CD4-positive, alpha-beta memory T cell (primary cell): ENCODE measurements at regions not wholly inside any gene's neighbourhood (a gene's known extent, or its start where the extent isn't known, plus 50 kb on each side); places are given as distances from the start of the nearest gene placed in this dataset.
A peak's percentile ranks its signal among the peaks of the same experiment; 100 is the strongest.

ENCODE experiments used
- CTCF ChIA-PET: fragments of 350-600 bp; sonication (Branson Sonifier 250); formaldehyde crosslinking; loops from one replicate; lab custom pipeline; 2021; ENCODE audit warnings: inconsistent platforms; ENCODE audit not compliant: partially characterized antibody; lab: Charles Lee
- POLR2A ChIA-PET: fragments of 350-600 bp; sonication (Branson Sonifier 250); formaldehyde crosslinking; loops from one replicate; lab custom pipeline; 2021; ENCODE audit not compliant: partially characterized antibody; lab: Charles Lee
- DNase-seq, 5 donors: peaks; one replicate each; pipeline versions ENCODE4 v3.0.0 to v3.0.0-alpha.2; 2020 to 2022; ENCODE audit warnings: mixed read lengths in 1 of 5
- H3K27ac ChIP-seq: one replicate; pipeline ENCODE4 v1.7.0; 2013; ENCODE audit warnings: low read depth, low read length
- H3K27me3 ChIP-seq: 2 replicates; pipeline ENCODE4 v1.7.0; 2013; ENCODE audit warnings: mild to moderate bottlenecking, low read length, moderate library complexity; ENCODE audit not compliant: insufficient read depth
- H3K36me3 ChIP-seq: 2 replicates; pipeline ENCODE4 v1.7.0; 2013; ENCODE audit warnings: mild to moderate bottlenecking, low read length, moderate library complexity; ENCODE audit not compliant: insufficient read depth
- H3K4me1 ChIP-seq: 2 replicates; pipeline ENCODE4 v1.7.0; 2013; ENCODE audit warnings: mild to moderate bottlenecking, low read length, moderate library complexity; ENCODE audit not compliant: insufficient read depth
- H3K4me3 ChIP-seq, 2 donors: one replicate each; pipeline ENCODE4 v1.7.0; 2013; ENCODE audit warnings: low read length in 2 of 2, mild to moderate bottlenecking in 1 of 2
- H3K9me3 ChIP-seq, 2 donors: one replicate each; pipeline ENCODE4 v1.7.0; 2013; ENCODE audit warnings: low read length in 2 of 2, control low read depth in 1 of 2; ENCODE audit not compliant: control insufficient read depth in 1 of 2
- H3K27ac Mint-ChIP-seq, 7 donors: one replicate each; pipeline ENCODE4 v1.8.0; 2020 to 2021; ENCODE audit warnings: mixed read lengths in 7 of 7, mild to moderate bottlenecking in 6 of 7, inconsistent platforms in 3 of 7, moderate library complexity in 3 of 7
- H3K27me3 Mint-ChIP-seq, 2 donors: one replicate each; pipeline ENCODE4 v1.8.0; 2020 to 2021; ENCODE audit warnings: mixed read lengths in 2 of 2
- H3K36me3 Mint-ChIP-seq, 2 donors: one replicate each; pipeline ENCODE4 v1.8.0; 2020 to 2021; ENCODE audit warnings: mixed read lengths in 2 of 2, inconsistent platforms in 1 of 2, mild to moderate bottlenecking in 1 of 2
- H3K4me1 Mint-ChIP-seq, 4 donors: one replicate each; pipeline ENCODE4 v1.8.0; 2020 to 2021; ENCODE audit warnings: mixed read lengths in 4 of 4, mild to moderate bottlenecking in 1 of 4
- H3K4me3 Mint-ChIP-seq, 8 donors: one replicate each; pipeline ENCODE4 v1.8.0; 2020 to 2021; ENCODE audit warnings: mixed read lengths in 8 of 8, mild to moderate bottlenecking in 7 of 8, moderate library complexity in 6 of 8, inconsistent platforms in 3 of 8
- H3K9me3 Mint-ChIP-seq, 8 donors: one replicate each; pipeline ENCODE4 v1.8.0; 2020 to 2021; ENCODE audit warnings: mixed read lengths in 8 of 8, mild to moderate bottlenecking in 5 of 8, inconsistent platforms in 3 of 8, moderate library complexity in 1 of 8
- intact Hi-C: fragments of 100-400 bp; cut with micrococcal nuclease; formaldehyde crosslinking; loops from one replicate; pipeline ENCODE4 v1.15.1; 2023

- Mint-ChIP-seq H3K27me3 (peaks cover 0 to 6% of the 10 kb centered on the region in 2 donors), H3K9me3 (no peaks in the 10 kb centered on the region), H3K4me3 (peak overlapping the region in 2 of 8 donors; percentile 30 to 66), H3K36me3 (no peaks in the 10 kb centered on the region), H3K27ac (peak overlapping the region in 3 of 7 donors; percentile 62 to 77 (median 72)), H3K4me1 (peaks cover 3 to 13% (median 4%) of the 10 kb centered on the region in 4 donors)
- intact Hi-C loops: no loop called here
- no peaks in the 10 kb centered on the region for H3K4me1 ChIP-seq
- no peak for DNase-seq
- no peaks in the 10 kb centered on the region for H3K27me3 ChIP-seq
- POLR2A ChIA-PET: no interaction called here
- H3K4me3 ChIP-seq: no peak overlapping the region
- H3K9me3 ChIP-seq: no peaks in the 10 kb centered on the region
- H3K36me3 ChIP-seq: no peaks in the 10 kb centered on the region
- CTCF ChIA-PET: interaction anchor here (1.0 kb wide), 1 partner anchor 8 kb away, joined by 6 read pairs; no protein-coding TSS in a partner anchor
- no peak overlapping the region for H3K27ac ChIP-seq
Observed at GRCh38 chr2:3126171-3126910, 251.3 kb downstream of the EIPR1 start.

DNA sequence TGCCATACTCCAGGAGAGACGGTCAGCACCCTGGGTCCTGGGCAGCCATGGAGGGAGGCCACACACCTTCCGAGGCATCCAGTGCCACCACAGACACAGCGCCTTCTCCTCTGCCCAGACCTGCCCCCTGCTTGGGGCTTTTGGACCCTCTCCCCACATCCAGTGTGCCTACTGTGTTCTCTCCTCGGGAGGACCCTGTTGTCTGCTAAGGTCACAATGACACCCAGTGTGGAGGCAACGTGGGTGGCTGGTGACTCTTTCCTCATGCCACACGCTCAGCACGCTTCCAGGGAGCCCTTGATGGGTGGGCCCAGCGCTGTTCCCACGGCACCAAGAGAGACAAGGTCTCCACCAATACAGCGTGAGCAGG, 251.9 kb downstream of the EIPR1 start:
- intact Hi-C loops: no loop called here
- Mint-ChIP-seq H3K9me3 (no peaks in the 10 kb centered on the region), H3K27me3 (peaks cover 0 to 5% of the 10 kb centered on the region in 2 donors), H3K4me1 (peaks cover 3 to 13% (median 4%) of the 10 kb centered on the region in 4 donors), H3K36me3 (no peaks in the 10 kb centered on the region), H3K27ac (peak overlapping the region in 1 of 7 donors; percentile 72), H3K4me3 (no peak overlapping the region)
- Histone ChIP-seq H3K4me3 (no peak overlapping the region), H3K27ac (no peak overlapping the region), H3K36me3 (no peaks in the 10 kb centered on the region), H3K9me3 (no peaks in the 10 kb centered on the region), H3K4me1 (no peaks in the 10 kb centered on the region), H3K27me3 (no peaks in the 10 kb centered on the region)
- ChIA-PET POLR2A (no interaction called here), CTCF (no interaction called here)
- no peak for DNase-seq

DNA sequence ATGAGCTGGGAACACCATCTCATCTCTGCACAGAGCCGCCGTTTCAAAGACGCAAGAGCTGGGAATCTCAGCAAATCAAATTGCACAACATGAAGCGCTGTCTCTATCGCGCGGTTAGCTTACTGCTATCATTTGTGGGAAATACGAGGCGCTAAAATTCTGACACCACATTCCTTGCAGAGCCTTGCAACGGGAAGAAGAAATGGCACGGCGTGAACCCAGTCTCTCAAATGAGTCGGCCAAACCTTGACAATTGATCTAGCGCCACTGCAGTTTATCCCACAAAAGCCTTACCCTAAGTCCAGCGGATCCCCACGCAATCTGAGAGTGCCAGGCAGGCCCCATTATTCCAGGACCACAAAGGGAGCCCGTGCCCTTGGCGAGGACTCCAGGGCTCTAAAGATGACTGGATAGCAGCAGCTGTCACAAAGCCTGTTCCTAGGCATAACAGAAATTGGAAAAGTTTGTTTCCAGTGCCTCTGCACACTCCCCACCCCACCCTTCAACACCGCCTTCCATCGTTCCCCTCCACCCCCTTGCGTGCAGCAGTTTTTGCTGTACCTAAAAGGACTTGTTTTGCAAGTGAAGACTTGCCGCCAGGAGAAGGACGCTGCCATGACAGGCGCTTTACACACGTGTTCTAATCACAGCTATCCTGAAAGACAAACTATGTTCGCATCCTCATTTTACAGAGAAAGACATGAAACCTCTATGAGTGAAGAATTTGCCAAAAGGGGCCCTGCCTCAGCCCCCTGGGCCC, 252.4 kb downstream of the EIPR1 start:
- H3K4me1 Mint-ChIP-seq: peaks cover 3 to 13% (median 4%) of the 10 kb centered on the region in 4 donors
- H3K27me3 Mint-ChIP-seq: peaks cover 0 to under 1% of the 10 kb centered on the region in 2 donors

GRCh38 chr2:3122525-3122924, 255.1 kb downstream of the EIPR1 start:
- ChIA-PET POLR2A (no interaction called here), CTCF (no interaction called here)
- Mint-ChIP-seq H3K9me3 (no peaks in the 10 kb centered on the region), H3K27ac (no peak overlapping the region), H3K4me1 (peaks cover 3 to 13% (median 4%) of the 10 kb centered on the region in 4 donors), H3K27me3 (no peaks in the 10 kb centered on the region), H3K4me3 (no peak overlapping the region), H3K36me3 (peaks cover 0 to 4% of the 10 kb centered on the region in 2 donors)
- H3K36me3 ChIP-seq: no peaks in the 10 kb centered on the region
- H3K27me3 ChIP-seq: no peaks in the 10 kb centered on the region
- no peak overlapping the region for H3K27ac ChIP-seq
- H3K9me3 ChIP-seq: no peaks in the 10 kb centered on the region
- H3K4me1 ChIP-seq: no peaks in the 10 kb centered on the region
- no peak for DNase-seq
- intact Hi-C loops: no loop called here
- no peak overlapping the region for H3K4me3 ChIP-seq

More for the DNA sequence above, 252.4 kb downstream of the EIPR1 start:
- no peaks in the 10 kb centered on the region for H3K9me3 ChIP-seq
- no peaks in the 10 kb centered on the region for H3K4me1 ChIP-seq
- Mint-ChIP-seq H3K4me3 (no peak overlapping the region), H3K36me3 (peaks cover 0 to under 1% of the 10 kb centered on the region in 2 donors), H3K27ac (peak overlapping the region in 2 of 7 donors; percentile 57 to 59), H3K9me3 (no peaks in the 10 kb centered on the region)
- intact Hi-C loops: no loop called here
- no peaks in the 10 kb centered on the region for H3K27me3 ChIP-seq
- no peak for DNase-seq
- no peak overlapping the region for H3K27ac ChIP-seq
- H3K36me3 ChIP-seq: no peaks in the 10 kb centered on the region
- CTCF ChIA-PET: no interaction called here
- POLR2A ChIA-PET: no interaction called here
- no peak overlapping the region for H3K4me3 ChIP-seq

DNA sequence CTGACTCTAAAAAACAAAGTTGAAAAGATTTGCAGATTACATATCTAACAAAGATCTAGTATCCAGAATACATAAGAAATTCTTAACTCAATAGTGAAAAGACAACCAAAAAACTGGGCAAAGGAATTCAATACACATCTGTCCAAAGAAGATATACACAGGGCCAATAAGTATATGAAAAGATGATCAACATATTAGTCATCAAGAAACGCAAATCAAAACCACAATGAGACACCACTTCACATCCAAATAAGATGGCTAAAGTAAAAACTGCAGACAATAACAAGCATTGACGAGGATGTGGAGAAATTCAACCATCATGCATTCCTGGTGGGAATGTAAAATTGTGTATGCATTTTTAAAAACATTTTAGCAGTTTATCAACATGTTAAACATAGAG, 256.0 kb downstream of the EIPR1 start:
- H3K4me1 ChIP-seq: no peaks in the 10 kb centered on the region
- H3K4me3 ChIP-seq: no peak overlapping the region
- H3K36me3 ChIP-seq: no peaks in the 10 kb centered on the region
- ChIA-PET POLR2A (no interaction called here), CTCF (no interaction called here)
- peaks cover 0 to 4% of the 10 kb centered on the region in 2 donors for H3K36me3 Mint-ChIP-seq
- no peaks in the 10 kb centered on the region for H3K9me3 Mint-ChIP-seq
- DNase-seq: no peak
- no peaks in the 10 kb centered on the region for H3K9me3 ChIP-seq
- H3K27me3 Mint-ChIP-seq: no peaks in the 10 kb centered on the region
- H3K4me1 Mint-ChIP-seq: peaks cover 0 to 4% (median under 1%) of the 10 kb centered on the region in 4 donors
- H3K4me3 Mint-ChIP-seq: no peak overlapping the region
- no peak overlapping the region for H3K27ac ChIP-seq
- H3K27me3 ChIP-seq: no peaks in the 10 kb centered on the region
- H3K27ac Mint-ChIP-seq: no peak overlapping the region
- intact Hi-C loops: no loop called here

DNA sequence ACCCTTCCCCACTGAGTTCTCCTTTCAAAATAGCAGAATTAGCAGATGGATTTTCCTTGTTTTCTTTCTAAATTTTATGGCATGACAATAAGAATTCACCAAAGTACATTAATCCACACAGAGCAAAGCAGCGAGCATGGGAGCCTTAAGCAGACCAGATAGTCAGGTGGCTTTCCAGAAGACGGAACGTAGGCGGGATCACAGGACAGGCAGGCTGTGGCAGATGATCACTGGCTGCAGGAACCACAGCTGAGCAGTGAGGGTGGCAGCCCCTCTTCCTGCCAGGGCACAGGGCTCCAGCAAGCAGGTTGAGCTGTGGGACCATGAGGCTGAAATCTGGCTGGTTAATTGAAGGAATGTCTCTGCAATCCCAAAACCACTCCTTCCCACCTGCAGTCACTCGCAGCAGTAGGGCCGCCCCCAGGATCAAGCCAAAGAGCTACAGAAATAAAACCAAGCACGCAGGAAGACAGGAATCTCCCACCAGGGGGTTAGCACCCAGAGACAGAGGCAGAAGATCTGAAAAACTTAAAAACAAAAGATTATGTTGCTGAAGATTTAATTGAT, 259.9 kb downstream of the EIPR1 start:
- Histone ChIP-seq H3K9me3 (no peaks in the 10 kb centered on the region), H3K4me1 (no peaks in the 10 kb centered on the region), H3K4me3 (no peak overlapping the region), H3K27ac (no peak overlapping the region), H3K27me3 (no peaks in the 10 kb centered on the region), H3K36me3 (no peaks in the 10 kb centered on the region)
- ChIA-PET CTCF (interaction anchor here (0.7 to 1.1 kb wide), 2 partner anchors 9 to 28 kb away, joined by 3 to 6 read pairs; no protein-coding TSS in a partner anchor), POLR2A (no interaction called here)
- H3K9me3 Mint-ChIP-seq: no peaks in the 10 kb centered on the region
- H3K4me3 Mint-ChIP-seq: no peak overlapping the region
- H3K27ac Mint-ChIP-seq: no peak overlapping the region
- intact Hi-C loops: no loop called here
- H3K36me3 Mint-ChIP-seq: peaks cover 0 to 4% of the 10 kb centered on the region in 2 donors
- H3K4me1 Mint-ChIP-seq: no peaks in the 10 kb centered on the region
- no peak for DNase-seq
- H3K27me3 Mint-ChIP-seq: no peaks in the 10 kb centered on the region

- Mint-ChIP-seq H3K4me1 (no peaks in the 10 kb centered on the region), H3K27me3 (no peaks in the 10 kb centered on the region), H3K9me3 (no peaks in the 10 kb centered on the region), H3K4me3 (no peak overlapping the region), H3K27ac (no peak overlapping the region), H3K36me3 (peaks cover 0 to 4% of the 10 kb centered on the region in 2 donors)
- intact Hi-C loops: no loop called here
- no peak for DNase-seq
- no peaks in the 10 kb centered on the region for H3K9me3 ChIP-seq
- no peaks in the 10 kb centered on the region for H3K27me3 ChIP-seq
- no peak overlapping the region for H3K4me3 ChIP-seq
- H3K4me1 ChIP-seq: no peaks in the 10 kb centered on the region
- ChIA-PET POLR2A (no interaction called here), CTCF (no interaction called here)
- no peaks in the 10 kb centered on the region for H3K36me3 ChIP-seq
- no peak overlapping the region for H3K27ac ChIP-seq
Observed at GRCh38 chr2:3116371-3116770, 261.2 kb downstream of the EIPR1 start.
